HTR-8/SVneo (cell line): ENCODE measurements at regions not wholly inside any gene's neighbourhood (a gene's known extent, or its start where the extent isn't known, plus 50 kb on each side); places are given as distances from the start of the nearest gene placed in this dataset.
"Not testable (repeated sequence)": the region's sequence is repeated elsewhere in the genome, so short reads cannot be mapped to it uniquely, and the experiment has no call there.

ENCODE experiments used
- DNase-seq: peaks from one replicate; pipeline ENCODE4 v3.0.0; 2011; ENCODE audit warnings: low spot score, mixed read lengths; ENCODE audit not compliant: insufficient read length
- FAIRE-seq: peaks from 2 replicates; lab custom pipeline; 2011; peaks lifted over from hg19 to GRCh38; lab: Jason Lieb, UNC

DNA sequence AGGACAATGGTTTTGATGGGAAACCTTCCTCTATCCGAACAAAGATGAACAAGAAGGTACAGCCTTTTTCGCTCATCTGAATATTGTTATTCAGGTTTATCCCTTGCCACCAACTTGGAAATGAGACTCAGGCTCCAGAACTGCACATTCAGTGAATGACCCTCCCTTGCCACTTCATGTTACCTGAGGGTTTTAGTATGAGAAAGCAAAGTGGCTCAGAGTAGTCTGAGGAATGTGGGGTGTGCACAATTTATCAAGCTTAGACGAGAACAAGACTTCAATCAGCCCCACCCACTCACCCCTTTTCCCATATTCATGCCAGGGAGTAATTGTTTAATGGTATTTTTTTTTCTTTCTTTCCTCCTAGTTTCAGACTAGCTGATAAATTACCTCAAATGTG is 265.3 kb upstream of the POU1F1 start:
- FAIRE-seq (no peak), DNase-seq (no peak)

DNA sequence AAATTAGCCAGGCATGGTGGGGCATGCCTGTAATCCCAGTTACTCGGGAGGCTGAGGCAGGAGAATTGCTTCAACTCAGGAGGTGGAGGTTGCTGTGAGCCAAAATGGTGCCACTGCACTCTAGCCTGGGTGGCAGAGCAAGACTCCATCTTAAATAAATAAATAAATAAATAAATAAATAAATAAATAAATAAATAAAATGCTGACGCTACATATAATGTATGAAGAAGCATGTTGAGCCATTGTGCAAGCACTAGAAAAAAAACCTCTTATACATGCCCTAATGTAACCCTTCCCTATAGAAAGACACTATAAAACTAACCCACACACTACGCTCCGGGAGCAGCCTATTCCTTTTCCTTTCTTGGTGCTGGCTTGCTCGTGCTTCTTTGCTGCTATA is 262.3 kb upstream of the POU1F1 start:
- DNase-seq, FAIRE-seq: not testable (repeated sequence)

DNA sequence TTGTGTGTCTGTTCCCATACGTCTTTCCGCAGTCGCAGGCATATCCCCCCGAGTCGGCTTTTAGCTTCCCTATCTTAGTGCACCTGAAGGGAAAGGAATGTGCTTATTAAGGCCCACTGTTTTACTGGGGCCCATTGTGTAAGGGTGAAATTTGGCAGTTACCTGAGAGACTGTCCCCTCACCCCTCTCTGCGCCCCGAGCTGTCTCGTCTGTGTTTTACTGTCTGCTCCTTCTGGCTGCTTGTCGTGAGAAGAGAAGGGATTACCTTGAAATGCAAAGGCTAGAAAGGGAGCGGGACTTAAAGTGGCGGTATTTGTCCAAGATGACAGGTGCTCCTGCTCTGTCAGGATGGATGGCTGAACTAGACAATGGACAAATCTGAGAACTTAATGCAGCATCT is 233.0 kb upstream of the POU1F1 start:
- no peak for DNase-seq
- no peak for FAIRE-seq

DNA sequence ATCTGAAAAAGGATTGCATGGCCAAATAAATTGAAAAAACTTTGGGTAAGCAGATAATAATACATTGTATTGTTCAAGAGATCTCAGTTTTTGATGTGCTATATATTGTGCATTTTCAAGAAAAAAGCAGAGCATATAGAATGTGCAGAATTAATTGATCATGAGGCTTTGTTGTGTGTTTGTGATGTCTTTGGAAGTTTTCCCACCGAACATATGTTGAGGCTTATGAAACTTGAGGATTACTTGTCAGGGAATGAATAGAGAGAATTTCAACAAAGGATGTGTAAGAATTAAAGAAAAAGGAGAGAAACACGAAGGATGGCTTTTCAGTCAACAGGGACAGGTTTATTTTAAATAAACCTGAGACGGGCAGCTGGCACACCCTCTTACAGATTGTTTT is 232.5 kb upstream of the POU1F1 start:
- no peak for FAIRE-seq
- no peak for DNase-seq

DNA sequence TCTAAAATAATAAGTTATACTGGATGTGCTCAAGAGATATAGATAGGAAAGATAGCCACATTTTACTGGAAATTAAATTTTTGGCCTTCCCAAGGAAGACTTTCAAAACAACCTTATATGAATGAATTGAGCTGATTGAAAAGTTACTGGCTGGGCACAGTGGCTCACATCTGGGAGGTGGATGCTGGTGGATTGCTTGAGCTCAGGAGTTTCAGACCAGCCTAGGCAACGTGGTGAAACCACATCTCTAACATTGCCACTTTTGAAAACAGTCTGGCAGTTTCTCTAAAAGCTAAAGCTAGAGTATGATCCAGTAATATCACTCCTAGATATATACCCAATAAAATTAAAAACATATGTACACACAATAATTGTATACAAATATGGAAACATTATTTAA is 231.4 kb upstream of the POU1F1 start:
- FAIRE-seq (no peak), DNase-seq (no peak)

DNA sequence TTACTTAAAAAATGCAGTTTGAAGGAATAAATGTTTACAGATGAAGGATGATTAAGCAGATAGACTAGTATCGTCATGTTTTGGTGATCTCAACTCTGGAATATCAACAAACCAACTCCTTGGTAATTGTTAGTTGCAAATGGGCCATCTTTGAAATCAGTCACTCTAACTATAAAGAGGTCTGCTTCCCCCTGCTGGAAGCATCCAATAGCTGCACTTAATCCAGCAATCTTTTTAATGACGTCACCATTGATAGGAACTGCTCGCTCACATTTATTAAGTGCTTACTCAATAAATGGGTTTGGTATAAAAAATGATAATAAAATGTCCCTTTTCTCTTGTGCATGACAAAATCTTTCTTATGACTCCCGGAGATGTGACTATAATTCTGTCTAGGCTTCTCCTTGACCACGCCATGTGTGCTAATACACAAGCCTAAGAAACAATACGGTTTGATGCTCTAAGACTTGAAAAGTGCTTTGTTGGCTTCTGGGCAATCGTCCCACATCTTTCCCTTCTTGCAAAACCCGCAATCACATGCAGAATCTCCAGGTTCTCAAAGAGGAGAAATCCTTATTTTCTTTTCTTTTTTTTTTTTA is 227.6 kb upstream of the POU1F1 start:
- FAIRE-seq (no peak), DNase-seq (peak; percentile 54)

DNA sequence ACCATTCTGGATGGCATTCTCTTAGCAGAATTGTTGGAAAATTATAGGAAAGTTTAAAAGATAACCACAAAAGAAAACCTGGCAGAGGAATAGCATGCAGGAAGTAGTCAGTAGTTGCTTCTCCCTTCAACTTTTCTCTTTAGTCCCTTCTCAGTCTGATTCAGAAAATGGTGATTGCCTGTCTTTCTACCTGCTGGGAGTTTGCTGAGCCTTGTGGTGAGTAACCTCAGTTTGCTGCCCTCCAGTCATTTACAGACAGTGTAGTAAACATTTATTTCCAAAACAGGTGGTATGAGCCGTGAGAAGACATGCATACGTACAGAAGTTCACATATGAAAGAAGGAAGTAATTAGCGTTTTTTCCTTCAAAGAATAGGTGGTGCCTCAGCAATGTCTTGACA is 224.7 kb upstream of the POU1F1 start:
- FAIRE-seq (no peak), DNase-seq (no peak)

DNA sequence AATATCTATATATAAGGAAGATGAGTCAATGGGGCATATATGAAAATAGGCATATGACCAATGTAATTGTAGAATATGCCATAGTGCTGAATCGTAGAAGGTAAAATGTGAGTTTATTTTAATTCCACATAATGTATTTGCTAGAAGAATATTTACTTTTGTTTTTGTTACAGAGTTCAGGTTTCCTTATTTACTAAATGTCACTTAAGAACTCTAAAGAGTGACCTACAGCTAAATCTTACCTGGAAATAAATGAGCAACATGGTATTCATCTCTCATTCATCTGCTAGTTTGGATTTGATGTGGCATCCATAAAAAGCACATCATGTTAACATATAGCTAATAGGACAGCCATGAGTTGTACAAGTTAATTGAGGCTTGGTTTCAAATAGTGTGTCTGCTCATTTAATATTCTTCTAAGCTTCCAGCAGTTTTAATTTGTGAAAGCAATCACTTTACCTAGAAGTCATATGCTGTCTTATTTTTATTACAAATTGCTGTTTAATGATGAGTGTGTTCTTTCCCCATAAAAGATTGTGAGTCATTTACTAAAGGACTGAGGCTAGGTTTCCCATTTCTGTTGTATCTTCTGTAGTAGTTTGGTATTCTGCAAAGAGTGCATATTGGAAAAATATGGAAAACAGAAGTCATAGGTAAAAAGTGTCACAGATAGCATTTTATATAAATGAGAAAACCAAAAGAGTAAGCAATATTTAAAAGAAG is 222.1 kb upstream of the POU1F1 start:
- no peak for FAIRE-seq

DNA sequence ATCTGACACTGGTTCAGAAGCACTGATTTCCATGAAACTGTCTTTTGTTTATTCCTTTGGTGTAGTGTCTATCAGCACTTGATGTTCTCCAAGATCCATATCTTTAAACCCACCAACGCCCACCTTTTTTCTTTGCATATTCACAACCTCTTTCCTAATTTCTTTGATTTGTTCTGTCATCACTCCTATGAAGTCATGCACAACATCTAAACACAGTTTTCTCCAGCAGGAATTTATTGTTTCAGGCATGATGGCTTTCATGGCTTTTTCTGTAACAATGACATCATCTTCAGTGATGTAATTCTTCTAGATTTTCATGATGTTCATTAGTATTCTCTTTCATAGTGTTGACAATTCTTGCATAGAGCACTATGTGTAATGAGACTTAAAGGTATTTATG is 219.6 kb upstream of the POU1F1 start:
- FAIRE-seq (no peak), DNase-seq (no peak)

More for the DNA sequence above, 222.1 kb upstream of the POU1F1 start:
- DNase-seq = no peak

DNA sequence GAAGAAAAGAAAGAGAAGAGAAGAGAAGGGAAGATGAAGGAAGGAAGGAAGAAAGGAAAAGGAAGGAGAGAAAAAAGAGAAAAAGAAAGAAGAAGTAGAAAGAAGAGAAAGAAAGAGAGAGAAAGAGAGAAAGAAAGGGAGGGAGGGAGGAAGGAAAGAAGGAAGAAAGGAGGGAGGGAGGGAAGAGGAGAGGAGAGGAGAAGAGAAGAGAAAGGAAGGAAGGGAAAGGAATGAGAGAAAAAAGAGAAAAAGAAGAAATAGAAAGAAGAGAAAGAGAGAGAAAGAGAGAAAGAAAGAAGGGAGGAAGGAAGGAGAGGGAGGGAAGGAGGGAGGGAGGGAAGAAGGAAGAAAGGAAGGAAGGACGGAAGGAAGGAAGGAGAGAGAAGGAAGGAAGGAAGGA is 217.9 kb upstream of the POU1F1 start:
- FAIRE-seq = no peak
- DNase-seq = no peak

DNA sequence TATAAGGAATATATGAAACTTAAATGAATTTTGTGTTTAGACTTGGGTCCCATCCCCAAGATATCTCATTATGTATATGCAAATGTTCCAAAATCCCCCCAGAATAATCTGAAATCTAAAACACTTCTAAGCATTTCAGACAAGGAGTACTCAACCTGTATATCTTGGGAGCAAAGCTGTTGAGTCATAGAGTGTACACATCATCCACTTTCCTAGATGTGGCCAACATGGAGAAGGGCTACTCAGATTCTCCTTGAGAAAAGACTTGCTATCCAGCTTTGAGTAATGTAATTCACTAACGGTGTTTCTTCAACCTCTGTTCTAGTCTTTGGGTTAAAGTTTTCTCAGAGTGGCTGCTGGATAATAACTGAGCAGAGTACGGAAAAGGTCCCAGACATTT is 215.5 kb upstream of the POU1F1 start:
- DNase-seq = no peak
- FAIRE-seq = no peak

DNA sequence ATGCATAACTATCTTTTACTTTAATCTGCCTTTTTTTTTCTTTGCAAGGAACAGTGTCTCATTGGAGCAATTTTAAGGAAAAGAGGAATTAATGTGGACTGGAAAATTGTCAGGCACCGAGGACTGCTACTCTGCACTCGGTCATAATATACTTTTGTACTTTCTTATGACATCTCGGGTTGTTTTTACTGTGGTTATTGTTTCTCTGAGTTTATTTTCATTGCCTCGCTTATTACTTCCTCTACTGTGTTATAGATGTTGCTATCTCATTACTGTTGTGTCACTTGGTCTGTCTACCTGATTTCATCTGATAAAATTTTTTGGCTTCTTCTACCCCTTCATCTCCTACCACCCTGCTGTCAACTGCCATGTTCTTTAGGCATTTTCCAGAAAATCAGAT is 213.5 kb upstream of the POU1F1 start:
- no peak for DNase-seq
- FAIRE-seq = no peak

DNA sequence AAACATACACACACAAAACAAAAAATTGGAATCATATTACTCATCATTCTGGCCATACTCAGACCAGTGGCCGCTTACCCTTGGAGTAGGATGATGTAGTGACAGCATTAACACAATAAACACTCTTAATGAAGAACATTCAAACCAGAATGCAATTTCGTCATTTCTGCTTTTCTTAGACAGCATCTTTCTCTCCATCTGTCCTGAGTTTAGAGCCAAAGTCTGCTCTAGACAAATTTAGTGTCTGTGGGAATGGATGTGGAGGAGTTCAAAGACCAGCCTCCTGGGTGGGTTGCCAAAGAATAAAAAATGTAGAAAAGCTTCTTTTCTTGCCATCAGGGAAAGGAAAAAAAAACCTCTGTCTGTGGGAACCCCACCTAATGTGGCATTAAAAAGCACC is 212.4 kb upstream of the POU1F1 start:
- DNase-seq (no peak), FAIRE-seq (no peak)

DNA sequence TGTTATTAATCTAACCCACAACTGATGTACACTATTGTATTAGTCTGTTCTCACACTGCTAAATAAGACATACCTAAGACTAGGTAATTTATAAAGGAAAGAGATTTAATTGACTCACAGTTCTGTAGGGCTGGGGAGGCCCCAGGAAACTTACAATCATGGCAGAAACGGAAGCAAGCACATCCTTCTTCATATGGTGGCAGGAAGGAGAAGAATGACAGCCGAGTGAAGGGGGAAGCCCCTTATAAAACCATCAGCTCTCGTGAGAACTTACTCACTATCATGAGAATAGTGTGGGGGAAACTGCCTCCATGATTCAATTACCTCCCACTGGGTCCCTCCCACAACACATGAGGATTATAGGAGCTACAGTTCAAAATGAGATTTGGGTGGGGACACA is 210.3 kb upstream of the POU1F1 start:
- not testable (repeated sequence) for FAIRE-seq, DNase-seq

DNA sequence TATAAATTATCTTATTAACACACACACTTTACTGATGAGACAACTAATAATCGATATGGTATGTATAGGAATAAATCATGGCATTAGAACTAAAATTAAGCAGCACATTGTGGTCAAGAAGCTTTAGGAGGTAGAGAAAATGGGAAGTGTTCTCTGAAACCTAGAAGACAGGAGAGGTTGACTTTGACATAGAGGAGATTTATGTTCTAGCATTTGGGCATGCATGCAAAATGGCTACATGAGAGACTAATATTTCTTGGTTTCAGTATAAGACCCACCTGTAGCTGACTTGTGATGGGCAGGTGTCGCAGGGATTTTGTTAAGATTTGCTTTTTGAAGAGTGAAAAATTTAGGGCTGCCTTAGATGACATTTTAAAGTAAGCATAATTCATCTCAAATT is 209.7 kb upstream of the POU1F1 start:
- FAIRE-seq = no peak
- no peak for DNase-seq

DNA sequence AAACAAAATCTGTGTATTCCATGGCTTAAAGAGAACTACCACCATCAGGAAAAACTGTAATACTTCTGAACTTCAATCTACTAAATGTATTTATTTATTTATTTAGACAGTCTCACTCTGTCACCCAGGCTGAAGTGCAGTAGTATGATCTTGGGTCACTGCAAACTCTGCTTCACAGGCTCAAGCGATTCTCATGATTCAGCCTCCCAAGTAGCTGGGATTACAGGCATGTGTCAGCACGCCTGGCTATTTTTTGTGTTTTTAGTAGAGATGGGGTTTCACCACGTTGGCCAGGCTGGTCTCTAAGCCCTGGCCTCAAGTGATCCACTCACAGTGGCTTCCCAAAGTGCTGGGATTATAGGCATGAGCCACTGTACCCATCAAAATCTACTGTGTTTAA is 202.3 kb upstream of the POU1F1 start:
- no peak for FAIRE-seq
- DNase-seq = no peak

DNA sequence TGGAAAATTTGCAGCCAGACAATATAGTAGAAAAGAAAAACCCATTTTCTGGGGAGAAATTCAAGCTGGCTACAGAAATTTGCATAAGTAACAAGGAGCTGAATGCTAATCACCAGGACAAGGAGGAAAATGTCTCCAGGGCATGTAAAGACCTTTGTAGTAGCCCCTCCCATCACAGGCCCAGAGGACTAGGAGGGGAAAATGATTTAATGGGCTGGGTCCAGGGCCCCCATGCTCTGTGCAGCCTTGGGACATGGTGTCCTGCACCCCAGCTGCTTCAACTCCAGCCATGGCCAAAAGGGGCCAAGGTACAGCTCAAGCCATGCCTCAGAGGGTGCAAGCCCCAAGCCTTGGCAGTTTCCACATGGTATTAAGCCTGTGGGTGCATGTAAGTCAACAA is 197.6 kb upstream of the POU1F1 start:
- no peak for FAIRE-seq

DNA sequence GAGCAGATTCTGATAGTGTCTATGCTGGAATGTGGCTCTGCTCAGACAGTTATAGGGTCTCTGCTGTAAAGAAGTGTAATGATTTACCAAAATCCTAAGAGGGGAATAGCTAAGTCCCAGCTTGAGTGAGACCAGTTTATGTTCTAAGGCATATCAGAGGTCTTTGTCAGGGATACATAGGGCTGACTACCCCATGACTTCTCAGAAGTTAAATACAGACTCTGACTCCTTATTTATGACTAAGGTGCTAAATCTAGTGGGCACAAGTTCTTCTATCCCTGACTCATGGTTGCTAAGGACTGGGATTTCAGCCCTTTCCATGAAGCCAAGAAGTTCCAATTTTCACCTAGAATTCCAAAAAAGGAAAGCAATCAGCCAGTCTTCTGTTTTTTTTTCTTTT is 192.6 kb upstream of the POU1F1 start:
- DNase-seq (no peak), FAIRE-seq (no peak)

More for the DNA sequence above, 197.6 kb upstream of the POU1F1 start:
- DNase-seq = no peak

DNA sequence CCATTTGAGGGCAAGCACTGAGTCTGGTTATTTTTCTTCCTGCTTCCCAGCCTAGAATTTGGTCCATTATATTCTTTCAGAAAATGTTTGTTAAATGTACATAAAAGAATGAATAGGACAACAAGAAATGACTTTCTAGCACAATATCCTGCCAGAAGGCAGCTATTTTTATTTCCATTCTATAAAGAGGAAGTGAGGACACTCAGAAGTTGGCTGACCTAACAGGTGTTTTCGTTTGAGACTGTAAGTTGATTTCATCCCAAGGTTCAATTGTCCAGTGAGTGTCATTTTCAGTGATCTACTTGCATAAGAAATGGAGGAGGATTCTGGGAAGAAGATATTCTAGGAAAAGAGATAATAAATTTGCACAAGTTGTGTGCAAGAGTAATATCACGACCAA is 191.9 kb upstream of the POU1F1 start:
- DNase-seq (no peak), FAIRE-seq (no peak)

DNA sequence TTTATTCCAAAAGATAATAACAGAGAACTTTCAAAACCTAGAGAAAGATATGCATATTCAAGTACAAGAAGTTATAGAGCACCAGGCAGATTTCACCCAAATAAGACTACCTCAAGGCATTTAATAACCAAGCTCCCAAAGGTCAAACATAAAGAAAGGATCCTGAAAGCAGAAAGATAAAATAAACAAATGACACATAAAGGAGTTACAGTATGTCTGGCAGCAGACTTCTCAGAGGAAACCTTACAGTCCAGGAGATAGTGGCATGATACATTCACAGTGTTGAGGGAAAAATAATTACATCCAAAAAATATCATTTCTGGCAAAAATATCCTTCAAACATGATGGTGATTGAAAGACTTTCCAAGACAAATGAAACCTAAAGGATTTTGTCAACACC is 185.8 kb upstream of the POU1F1 start:
- DNase-seq (no peak), FAIRE-seq (no peak)

DNA sequence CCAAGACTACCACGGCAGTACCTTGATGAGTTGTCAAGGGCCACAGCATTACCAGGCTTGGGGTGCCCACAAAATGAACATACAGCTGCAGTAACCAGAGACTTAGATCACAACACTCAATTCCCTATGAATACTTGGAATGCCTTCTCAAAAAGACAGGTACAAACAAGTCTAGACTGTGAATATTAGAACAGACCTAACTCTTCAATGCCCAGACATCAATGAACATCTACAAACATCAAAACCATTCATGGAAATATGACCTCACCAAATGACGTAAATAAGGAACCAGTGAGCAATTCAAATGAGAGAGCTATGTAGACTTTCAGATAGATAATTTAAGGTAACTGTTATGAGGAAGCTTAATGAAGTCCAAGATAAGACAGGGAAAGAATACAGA is 185.1 kb upstream of the POU1F1 start:
- FAIRE-seq (no peak), DNase-seq (no peak)

DNA sequence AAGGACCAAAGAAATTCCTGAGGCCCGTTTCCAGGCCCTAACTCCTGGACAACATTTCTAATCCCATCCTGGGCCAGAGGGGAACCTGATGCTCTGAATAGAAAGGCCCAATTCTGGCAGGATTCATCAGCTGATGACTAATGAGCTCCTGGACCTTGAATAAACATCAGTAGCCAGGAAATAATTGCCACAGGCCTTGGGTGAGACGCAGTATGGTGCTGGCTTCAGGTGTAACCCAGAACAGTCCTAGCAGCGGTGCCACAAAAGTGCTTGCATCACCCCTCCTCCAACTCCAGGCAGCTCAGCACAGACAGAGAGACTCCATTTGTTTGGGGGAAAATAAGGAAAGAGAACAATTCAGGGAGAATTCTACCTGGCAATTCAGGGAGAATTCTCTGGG is 184.7 kb upstream of the POU1F1 start:
- FAIRE-seq (no peak), DNase-seq (no peak)
